Epithelial cell of proximal tubule (primary cell): ENCODE measurements at regions not wholly inside any gene's neighbourhood (a gene's known extent, or its start where the extent isn't known, plus 50 kb on each side); places are given as distances from the start of the nearest gene placed in this dataset.

ENCODE experiments used
- DNase-seq: peaks from one replicate; pipeline ENCODE4 v3.0.0-alpha.2; 2011; ENCODE audit warnings: low read depth
- H3K4me3 ChIP-seq: 2 replicates; pipeline ENCODE4 v1.5.1; 2011; ENCODE audit warnings: low read depth, mild to moderate bottlenecking, low read length
- TF ChIP-seq, protein P1 (sequence below): conservative IDR thresholded peaks from 2 replicates; pipeline ENCODE4 v1.5.1; 2012; ENCODE audit warnings: low read depth, mild to moderate bottlenecking, low read length

DNA sequence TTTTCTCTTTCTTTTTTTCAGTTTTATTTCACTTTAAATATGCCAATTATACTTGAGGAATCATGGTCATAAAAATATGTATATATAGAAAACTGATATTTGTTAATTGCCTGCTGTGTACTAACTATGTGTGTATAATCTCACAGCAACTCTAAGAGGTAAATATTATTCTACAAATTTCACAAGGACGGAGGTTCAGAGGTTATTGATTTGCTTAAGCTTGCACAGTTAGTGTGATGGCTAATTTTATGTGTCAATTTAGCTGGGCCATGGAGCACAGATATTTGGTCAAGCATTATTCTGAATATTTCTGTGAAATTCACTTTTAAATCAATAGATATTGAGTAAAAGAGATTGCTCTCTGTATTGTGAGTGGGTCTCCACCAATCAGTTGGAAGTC is 75.7 kb upstream of the CENPW start:
- TF ChIP-seq, protein P1, sequence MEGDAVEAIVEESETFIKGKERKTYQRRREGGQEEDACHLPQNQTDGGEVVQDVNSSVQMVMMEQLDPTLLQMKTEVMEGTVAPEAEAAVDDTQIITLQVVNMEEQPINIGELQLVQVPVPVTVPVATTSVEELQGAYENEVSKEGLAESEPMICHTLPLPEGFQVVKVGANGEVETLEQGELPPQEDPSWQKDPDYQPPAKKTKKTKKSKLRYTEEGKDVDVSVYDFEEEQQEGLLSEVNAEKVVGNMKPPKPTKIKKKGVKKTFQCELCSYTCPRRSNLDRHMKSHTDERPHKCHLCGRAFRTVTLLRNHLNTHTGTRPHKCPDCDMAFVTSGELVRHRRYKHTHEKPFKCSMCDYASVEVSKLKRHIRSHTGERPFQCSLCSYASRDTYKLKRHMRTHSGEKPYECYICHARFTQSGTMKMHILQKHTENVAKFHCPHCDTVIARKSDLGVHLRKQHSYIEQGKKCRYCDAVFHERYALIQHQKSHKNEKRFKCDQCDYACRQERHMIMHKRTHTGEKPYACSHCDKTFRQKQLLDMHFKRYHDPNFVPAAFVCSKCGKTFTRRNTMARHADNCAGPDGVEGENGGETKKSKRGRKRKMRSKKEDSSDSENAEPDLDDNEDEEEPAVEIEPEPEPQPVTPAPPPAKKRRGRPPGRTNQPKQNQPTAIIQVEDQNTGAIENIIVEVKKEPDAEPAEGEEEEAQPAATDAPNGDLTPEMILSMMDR: no peak
- DNase-seq: no peak
- H3K4me3 ChIP-seq: no peak overlapping the region

DNA sequence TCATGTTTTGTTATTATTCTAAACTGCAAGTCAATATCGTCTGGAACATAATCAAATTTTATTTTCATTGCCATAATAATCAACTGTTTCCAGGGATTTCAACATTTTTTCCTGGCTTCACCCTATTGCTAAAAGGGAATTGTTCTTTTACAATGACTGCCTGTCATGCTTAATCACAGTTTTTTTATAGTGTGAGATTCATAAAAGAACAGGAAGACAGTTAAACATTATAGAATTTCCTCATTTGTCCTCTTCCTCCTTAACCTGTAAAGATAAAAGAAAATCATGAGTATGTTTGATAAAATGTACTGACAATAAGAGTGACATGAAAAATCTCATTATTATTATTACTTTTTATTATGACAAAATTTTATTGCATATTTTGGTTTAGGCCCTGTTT is 73.3 kb upstream of the CENPW start:
- no peak overlapping the region for H3K4me3 ChIP-seq
- no peak for DNase-seq
- TF ChIP-seq, protein P1: no peak

DNA sequence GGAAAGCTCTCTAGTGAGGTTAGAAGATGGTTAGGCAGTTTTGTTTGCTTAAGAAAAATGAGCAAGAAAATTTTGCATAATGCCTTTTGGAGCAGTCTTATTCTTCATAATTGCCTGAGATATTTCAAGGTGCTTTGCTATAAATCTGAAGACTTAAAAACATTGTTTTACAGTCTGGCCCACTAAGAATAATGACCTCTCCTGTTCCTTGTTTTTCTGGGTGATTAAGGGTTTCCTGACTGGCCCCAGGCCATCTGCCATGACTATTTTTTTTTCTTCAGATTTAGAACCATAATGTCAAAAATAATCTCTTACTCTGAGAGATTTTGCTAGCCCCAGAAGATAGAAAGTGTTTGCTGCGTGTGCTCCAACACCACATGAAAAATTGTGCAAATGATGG is 72.3 kb upstream of the CENPW start:
- no peak for DNase-seq
- TF ChIP-seq, protein P1: no peak
- H3K4me3 ChIP-seq: no peak overlapping the region

DNA sequence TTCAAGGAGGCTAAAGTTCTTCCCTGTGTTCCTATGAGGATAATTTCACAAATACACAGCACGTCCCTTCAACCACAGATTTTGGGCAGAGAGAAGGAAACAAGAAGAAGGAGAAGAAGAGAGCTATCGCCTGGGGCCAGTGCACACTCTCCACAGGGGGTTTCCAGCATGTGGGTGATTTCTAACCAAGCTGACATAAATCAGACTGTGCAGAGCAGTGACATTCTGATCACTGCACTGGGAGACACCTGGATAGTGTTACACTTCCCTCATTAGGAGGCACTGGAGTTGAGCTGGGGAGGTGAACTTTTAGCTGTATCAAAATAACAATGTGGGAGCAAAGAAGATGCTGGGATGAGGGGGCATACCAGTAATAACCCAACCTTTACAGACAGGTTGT is 71.8 kb upstream of the CENPW start:
- TF ChIP-seq, protein P1: no peak
- DNase-seq: no peak

DNA sequence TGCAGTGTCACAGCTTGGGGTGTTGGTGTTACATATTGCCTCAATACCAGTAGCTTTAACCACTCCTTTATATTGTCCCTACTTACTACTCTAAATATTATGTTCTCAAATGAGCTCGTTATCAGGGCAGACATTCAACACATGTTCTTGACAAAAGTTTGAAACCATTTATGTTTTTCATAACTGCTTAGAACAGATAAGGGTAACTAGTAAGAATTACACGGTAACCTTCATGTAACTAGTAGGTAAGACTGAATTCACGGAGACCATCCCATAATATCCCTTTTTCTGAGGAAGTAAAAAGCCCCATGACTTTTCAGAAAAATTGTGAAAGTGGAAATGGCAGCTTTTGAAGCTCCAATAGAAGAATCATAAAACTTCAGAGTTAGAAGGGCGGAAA is 59.6 kb upstream of the CENPW start:
- H3K4me3 ChIP-seq: no peak overlapping the region
- DNase-seq: no peak
- TF ChIP-seq, protein P1: no peak

More for the DNA sequence above, 71.8 kb upstream of the CENPW start:
- H3K4me3 ChIP-seq: no peak overlapping the region

DNA sequence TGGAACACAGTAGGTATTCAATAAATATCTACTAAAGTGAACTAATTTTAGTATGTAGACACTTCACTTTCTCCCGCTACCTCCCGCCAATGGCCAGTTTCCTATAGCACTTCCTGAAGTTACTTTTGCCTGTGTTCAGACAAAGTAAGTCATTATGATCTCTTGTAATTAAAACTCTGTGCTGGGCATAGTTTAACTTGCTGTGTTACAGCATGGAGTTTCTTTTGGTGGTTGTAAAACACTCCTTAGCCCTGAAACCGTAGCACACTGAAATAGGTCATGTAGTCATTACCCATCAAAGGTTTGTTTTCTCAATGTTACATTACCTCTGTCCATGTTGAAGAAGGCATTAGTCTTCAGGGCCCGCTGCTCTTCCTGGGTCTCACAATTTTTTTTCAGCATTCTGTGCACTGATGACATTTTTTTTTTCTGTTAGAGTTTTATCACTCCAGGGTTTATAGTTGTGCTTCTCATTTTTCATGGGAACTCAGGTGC is 54.0 kb upstream of the CENPW start:
- no peak for DNase-seq
- TF ChIP-seq, protein P1: no peak

More for the DNA sequence above, 54.0 kb upstream of the CENPW start:
- no peak overlapping the region for H3K4me3 ChIP-seq
